Kasumi-1 (cell line): ENCODE measurements at regions not wholly inside any gene's neighbourhood (a gene's known extent, or its start where the extent isn't known, plus 50 kb on each side); places are given as distances from the start of the nearest gene placed in this dataset.

Source experiments
- DNase-seq, 2 experiments: peaks; one replicate each; lab custom pipeline; 2025; lab: John Stamatoyannopoulos, UW

DNA sequence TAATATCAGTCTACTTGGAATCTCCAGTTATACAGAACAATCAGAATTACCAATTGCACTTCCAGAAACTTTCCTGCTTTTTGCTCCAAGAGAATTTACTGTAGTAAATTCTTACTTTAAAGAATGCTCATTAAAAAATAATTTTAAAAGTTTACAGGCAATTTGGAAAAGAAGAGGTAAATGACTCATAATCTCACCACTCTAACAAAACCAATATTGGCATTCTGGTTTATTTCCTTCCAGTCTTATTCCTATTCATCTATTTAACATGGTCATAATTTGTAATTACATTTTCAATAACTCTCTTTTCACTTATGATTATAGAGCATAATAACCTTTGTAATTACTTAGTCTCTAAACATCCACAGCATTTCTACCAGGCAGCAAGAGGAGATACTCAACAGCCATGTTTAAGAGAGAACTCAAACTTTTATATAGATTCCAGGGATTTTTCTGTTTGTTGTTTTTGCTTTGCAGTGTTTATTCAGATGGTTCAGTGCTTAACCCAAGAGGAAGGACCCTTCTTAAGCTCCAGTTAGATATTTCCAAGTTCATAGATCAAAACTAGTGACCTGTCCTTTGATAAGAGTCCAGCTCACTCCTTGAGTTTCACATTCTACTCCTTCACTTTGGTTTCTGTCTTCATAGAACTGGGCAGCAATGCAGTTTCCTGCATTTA lies 464.7 kb downstream of the TXNL1 start:
- no peak for DNase-seq

DNA sequence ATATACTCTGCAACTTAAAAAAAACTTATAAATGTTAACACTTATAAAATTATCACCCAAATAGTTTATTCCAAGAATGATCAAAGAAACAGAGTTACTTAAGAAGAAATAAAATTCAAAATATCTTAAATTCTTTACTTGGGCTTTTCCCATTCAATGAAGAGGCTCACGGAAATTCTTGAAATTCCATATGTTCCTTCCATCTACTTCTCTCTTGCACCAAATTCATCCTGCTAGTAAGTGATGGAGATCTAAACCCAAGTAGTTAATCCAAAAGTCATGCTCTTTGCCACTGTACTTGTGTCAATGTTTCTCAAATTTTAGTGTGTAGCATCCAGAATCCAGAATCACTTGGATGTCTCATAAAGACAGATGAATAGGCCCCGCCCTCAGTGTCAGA lies 465.9 kb downstream of the TXNL1 start:
- no peak for DNase-seq

DNA sequence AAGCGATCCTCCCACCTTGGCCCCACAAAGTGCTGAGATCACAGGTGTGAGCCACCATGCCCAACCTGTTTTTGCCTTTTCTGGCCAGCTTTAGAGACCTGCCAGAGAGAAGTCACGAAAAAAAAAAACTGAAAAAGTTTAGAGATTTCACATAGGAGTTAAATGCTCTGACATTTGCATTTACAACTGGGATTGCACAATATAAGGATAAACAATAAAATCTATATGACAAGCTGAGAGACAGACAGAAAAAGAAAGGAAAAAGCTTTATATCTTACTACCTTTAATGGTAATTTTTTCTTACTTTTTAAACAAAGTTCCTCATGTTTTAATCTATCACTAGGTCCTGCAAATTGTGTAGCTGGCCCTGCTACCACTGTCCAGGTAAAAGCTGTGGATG lies 466.5 kb downstream of the TXNL1 start:
- no peak for DNase-seq

GRCh38 chr18:56168049-56168781 lies 470.2 kb downstream of the TXNL1 start:
- DNase-seq = no peak

DNA sequence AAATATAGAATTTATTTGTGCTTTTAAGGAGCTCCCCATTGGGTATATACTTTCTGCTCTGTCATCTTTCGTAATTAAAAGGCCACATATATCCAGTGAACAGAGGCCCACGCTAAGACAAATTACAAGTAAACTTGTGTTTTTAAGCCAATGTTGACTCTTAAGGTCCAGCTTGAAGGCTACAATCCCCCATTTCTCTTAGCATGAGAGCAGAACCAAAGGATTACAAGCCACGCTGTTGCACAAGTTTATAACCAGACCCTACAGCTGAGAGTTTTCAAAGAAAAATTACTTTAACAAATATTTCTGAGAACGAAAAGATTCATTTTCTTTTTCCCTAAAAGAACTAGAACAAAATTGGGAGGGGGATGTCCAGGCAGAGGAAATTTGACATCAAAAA lies 471.0 kb downstream of the TXNL1 start:
- DNase-seq = no peak

DNA sequence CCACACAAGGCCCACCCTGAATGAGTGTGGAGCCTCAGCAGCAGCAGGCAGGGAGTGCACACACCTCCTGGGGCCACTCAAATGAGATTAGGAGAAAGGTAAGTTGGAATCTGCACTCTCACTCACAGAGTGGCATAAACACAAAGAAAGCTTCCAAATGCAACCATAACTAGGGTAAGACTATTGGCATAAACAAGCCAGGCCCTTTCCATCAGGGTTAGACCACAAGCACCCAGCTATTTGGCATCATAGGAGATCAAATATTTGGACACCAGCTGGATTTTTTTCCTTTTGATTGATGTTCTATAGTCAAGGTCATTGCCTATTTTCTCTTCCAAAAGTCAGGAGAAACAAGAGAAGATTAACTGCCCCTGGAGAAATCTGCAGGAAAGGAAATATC lies 471.5 kb downstream of the TXNL1 start:
- no peak for DNase-seq

GRCh38 chr18:56165601-56166355 lies 472.6 kb downstream of the TXNL1 start:
- DNase-seq = no peak

DNA sequence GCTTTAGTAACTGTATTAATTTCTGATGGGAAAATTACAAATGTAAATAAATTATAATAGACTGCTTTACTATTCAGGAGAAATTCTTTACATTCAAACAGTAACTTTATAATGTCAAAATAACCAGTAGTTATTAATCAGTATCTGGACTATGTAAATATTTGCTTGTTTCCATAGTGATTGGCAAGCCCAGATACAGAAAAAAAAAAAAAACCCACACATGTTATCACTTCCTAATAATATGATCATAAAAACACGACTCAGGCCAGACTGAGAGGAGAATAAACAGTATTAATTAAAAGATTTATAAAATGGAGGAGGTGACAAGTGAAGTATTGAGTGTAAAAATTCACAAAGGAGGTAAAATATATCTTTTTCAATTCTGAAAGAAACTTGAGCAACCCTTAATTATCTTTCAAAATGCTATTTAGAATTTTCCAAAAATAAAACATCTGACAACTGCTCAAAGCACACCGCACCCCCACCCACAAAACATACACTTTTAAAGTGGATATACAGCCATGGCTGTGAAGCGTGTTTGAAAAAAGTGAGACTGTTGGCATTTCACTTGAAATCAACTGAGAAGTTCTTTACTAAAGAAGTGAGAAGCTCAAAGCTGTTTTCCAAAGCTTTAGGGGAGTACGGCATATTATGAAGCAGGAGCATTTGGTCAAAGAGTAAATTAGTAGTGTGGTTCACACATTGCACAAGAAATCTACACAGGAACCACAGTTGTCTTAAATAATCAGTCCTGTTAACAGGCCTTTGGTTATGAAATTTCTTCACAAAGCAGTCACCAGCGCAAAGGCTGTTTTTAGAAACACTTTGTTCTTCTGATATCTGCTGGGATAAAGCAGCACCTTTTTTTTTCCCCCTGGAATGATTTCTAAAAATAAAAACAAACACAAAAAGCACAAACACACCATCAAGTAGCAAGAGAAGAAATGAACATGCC lies 475.8 kb downstream of the TXNL1 start:
- peak; percentile 3 to 4 for DNase-seq

DNA sequence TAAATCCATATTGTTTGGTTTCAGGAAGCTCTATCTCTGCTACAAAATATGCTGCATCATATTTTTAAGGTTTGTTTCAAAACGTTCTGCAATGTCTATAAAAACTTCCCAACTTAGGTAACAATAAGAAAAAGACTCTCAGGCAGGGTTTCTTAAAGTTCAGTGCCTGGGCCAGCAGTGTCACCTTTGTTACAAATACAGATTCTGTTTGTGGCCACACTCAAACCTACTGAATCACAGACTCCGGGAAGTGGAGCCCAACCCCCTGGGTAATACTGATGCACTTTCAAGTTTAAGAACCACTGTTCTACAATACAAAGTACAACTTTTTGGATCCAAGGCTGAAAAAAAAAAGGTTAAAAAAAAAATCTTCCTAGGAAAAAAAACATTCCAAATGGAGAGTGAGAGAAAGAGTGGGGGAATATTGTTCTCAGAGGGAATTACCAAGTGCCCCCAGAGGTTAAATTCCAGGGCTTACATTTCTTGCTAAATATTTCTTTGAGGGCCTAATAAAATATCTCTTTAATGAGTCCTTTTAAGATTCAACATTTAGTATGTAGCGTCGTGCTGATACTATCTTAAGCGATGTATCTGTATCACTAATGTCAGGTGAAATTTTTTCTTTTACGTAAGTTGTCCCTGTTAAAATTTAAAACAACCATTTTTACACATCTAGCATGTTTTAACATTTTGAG lies 476.7 kb downstream of the TXNL1 start:
- DNase-seq = no peak

- no peak for DNase-seq
Measured at GRCh38 chr18:56158676-56159075, 479.7 kb downstream of the TXNL1 start.

GRCh38 chr18:56157541-56157940 lies 480.9 kb downstream of the TXNL1 start:
- peak in 1 of 2 experiments; percentile 2 for DNase-seq

- no peak for DNase-seq
Measured at GRCh38 chr18:56152551-56153310, 485.7 kb downstream of the TXNL1 start.

- DNase-seq = no peak
Measured at GRCh38 chr18:56148373-56148772, 490.0 kb downstream of the TXNL1 start.

DNA sequence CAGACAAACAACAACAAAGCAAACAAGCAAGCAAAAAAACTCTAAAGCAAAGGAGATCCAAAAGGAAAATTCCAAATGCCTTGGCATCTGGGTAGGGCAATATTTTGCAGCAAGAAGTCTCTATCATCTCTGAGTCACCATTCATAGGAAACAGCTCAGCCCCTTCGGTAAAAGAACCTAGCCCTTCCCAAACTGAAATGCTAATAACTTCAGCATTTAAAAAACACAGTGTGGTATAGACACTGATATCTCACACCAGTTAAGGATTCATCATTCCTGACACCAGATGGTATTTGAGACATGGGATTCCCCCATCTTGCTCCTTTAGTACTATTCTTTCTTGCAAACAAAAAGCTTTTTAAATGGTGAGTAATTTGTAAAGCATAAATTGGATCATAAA lies 491.8 kb downstream of the TXNL1 start:
- no peak for DNase-seq

DNA sequence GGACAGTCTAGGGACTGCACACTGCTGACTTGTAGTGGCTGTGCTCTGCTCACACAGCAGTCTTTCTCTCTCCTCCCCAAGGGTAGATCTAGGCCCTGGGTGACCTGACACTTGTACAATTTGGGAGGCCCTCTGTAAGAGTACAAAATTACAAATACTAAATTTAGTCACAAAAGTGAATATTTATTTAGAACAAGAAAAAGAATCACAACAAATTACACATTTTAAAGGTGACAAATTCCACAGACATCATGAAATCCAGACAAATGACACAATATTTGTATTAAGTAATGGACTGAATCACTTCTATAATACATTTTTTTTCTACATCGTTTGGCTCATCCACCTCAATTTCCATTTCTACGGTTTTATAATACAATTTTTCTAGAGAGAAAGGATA lies 496.4 kb downstream of the TXNL1 start:
- DNase-seq = no peak

GRCh38 chr18:56139792-56140254 lies 498.6 kb downstream of the TXNL1 start:
- DNase-seq = no peak

DNA sequence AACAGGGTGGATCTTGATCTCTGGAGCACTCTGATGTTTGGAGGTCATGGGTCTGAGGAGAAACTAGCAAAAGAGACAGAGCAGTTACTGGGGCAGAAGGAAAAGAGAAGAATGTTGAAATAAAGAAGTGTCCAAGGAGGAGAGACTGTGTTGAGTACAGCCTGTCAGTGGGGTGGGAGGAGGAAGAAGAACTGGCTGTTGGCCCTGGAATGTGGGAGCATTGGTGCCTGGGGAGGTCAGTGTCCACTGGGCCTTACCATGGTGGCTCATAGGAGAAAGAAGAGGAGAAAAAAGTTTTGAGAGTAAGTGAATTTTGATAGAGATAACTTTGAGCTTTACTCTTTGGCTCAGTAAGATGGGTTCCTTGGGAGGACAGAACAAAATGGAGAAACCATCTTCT lies 499.0 kb downstream of the TXNL1 start:
- no peak for DNase-seq

GRCh38 chr18:56136105-56136504 lies 502.3 kb downstream of the TXNL1 start:
- no peak for DNase-seq

DNA sequence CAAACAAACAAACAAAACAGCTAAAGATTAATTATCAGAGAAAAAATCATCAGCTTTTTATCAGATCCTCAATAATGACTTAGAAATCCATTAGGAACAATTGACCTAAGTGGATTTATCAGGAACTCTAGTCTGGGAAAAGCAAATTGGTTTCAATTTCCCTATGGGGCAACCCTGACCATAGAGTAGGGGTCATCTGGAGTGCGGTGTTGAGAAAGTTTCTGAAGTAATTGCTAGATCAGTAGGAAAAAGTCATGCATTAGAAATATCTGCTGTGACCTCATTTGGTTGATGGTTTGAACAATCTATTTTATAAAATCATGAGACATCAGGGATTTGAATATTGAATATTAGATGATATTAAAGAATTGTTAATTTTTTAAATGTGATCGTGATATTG lies 507.9 kb downstream of the TXNL1 start:
- no peak for DNase-seq

DNA sequence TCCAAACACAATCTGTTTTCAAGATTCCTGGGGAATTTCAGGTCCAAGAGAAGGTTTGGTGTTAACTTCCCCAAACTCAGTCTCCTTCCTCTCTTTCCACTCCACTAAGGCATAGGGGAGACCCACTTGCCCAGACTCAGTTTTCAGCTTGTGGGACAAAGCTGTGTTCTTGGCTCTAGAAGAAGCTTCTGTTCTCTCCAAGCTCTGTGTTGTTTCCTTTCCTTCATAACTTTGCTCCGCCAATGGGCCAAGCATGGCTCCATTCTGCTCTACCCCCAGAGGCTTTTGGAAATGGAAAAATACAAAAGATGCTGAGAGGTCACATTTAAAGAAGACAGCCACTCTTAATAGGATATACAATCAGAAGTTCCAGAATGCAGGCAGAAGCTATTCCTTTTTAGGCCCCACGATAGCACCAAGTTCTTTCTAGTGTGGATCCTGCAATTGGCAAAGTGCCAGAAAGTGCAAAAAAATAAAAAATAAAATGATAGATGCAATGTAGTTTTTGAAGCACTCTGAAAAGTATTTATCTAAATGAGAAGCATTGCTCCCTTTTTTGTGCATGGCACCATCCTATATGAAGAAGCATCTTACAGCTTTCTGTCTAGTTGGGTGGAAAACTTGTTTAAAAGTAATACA lies 510.1 kb downstream of the TXNL1 start:
- no peak for DNase-seq
